OCI-LY1 (cell line): ENCODE measurements at regions not wholly inside any gene's neighbourhood (a gene's known extent, or its start where the extent isn't known, plus 50 kb on each side); places are given as distances from the start of the nearest gene placed in this dataset.

Source experiments
- H2AFZ ChIP-seq: fragments of 200-600 bp; sonication (generic), shearing (Covaris generic); 2 replicates; pipeline ENCODE4 v1.6.0; 2014; ENCODE audit warnings: antibody characterized with exemption, mild to moderate bottlenecking, low read length
- H3F3A ChIP-seq: fragments of 200-600 bp; sonication (generic), shearing (Covaris generic); 2 replicates; pipeline ENCODE4 v1.6.0; 2014; ENCODE audit warnings: mild to moderate bottlenecking, antibody characterized with exemption, low read length, moderate library complexity; ENCODE audit not compliant: insufficient read depth
- H3K27ac ChIP-seq: fragments of 200-600 bp; sonication (generic); 2 replicates; pipeline ENCODE4 v1.5.1; 2014; ENCODE audit warnings: low read length, mixed run types, mild to moderate bottlenecking, low read depth; ENCODE audit not compliant: poor library complexity, severe bottlenecking
- H3K27me3 ChIP-seq: fragments of 200-600 bp; sonication (generic); 2 replicates; pipeline ENCODE4 v1.6.0; 2014; ENCODE audit warnings: antibody characterized with exemption, mild to moderate bottlenecking, low read length, moderate library complexity; ENCODE audit not compliant: insufficient read depth
- H3K36me3 ChIP-seq: fragments of 200-600 bp; sonication (generic); 2 replicates; pipeline ENCODE4 v1.6.1; 2014; ENCODE audit warnings: mild to moderate bottlenecking, antibody characterized with exemption, low read length, moderate library complexity, mixed read lengths; ENCODE audit not compliant: insufficient read depth
- H3K4me1 ChIP-seq: fragments of 200-600 bp; sonication (generic); 2 replicates; pipeline ENCODE4 v1.5.1; 2014; ENCODE audit warnings: mild to moderate bottlenecking, low read length, moderate library complexity; ENCODE audit not compliant: insufficient read depth, severe bottlenecking
- H3K4me2 ChIP-seq: fragments of 200-600 bp; sonication (generic), shearing (Covaris generic); 2 replicates; pipeline ENCODE4 v1.6.1; 2014; ENCODE audit warnings: low read length
- H3K4me3 ChIP-seq: fragments of 200-600 bp; sonication (generic); 2 replicates; pipeline ENCODE4 v1.5.1; 2014; ENCODE audit warnings: low read length, low read depth, mild to moderate bottlenecking, mixed read lengths; ENCODE audit not compliant: poor library complexity, severe bottlenecking
- H3K79me2 ChIP-seq: fragments of 200-600 bp; shearing (Covaris generic); 2 replicates; pipeline ENCODE4 v1.6.1; 2016; ENCODE audit warnings: mixed run types, low read length, mixed read lengths; ENCODE audit not compliant: insufficient read depth
- H3K9ac ChIP-seq: fragments of 200-600 bp; sonication (generic), shearing (Covaris generic); 2 replicates; pipeline ENCODE4 v1.6.1; 2014; ENCODE audit warnings: mild to moderate bottlenecking, low read length, mixed read lengths
- H3K9me2 ChIP-seq: fragments of 200-600 bp; sonication (generic), shearing (Covaris generic); 2 replicates; pipeline ENCODE4 v1.6.1; 2014; ENCODE audit warnings: low read depth, mild to moderate bottlenecking, low read length, mixed read lengths
- H3K9me3 ChIP-seq: fragments of 200-600 bp; shearing (Covaris generic); 2 replicates; pipeline ENCODE4 v1.6.1; 2014; ENCODE audit warnings: low read length, mixed read lengths
- H4K20me1 ChIP-seq: fragments of 200-600 bp; sonication (generic), shearing (Covaris generic); 2 replicates; pipeline ENCODE4 v1.6.0; 2016; ENCODE audit warnings: mild to moderate bottlenecking, low read length; ENCODE audit not compliant: insufficient read depth
- CTCF ChIP-seq: fragments of 200-600 bp; sonication (generic), shearing (Covaris generic); IDR thresholded peaks from 2 replicates; pipeline ENCODE4 v1.5.1; 2017; ENCODE audit warnings: mild to moderate bottlenecking, antibody characterized with exemption, low read length, moderate library complexity, mixed read lengths
- EZH2 ChIP-seq: fragments of 200-600 bp; sonication (generic), shearing (Covaris generic); IDR thresholded peaks from 2 replicates; pipeline ENCODE4 v1.8.0; 2017; ENCODE audit warnings: borderline replicate concordance, mixed run types, mild to moderate bottlenecking, antibody characterized with exemption, low read length, moderate library complexity, mixed read lengths

- Histone ChIP-seq H3K4me1 (no peaks in the 10 kb centered on the region), H3K4me3 (no peak overlapping the region), H2AFZ (no peak overlapping the region), H3F3A (no peaks in the 10 kb centered on the region), H3K79me2 (no peaks in the 10 kb centered on the region), H3K9me2 (no peaks in the 10 kb centered on the region), H3K27ac (no peak overlapping the region), H3K27me3 (no peaks in the 10 kb centered on the region), H3K9me3 (no peaks in the 10 kb centered on the region), H3K9ac (no peak overlapping the region), H3K36me3 (no peaks in the 10 kb centered on the region), H4K20me1 (no peaks in the 10 kb centered on the region), H3K4me2 (no peak overlapping the region)
- TF ChIP-seq EZH2 (no peak), CTCF (no peak)
These were observed 93.9 kb upstream of the WSCD1 start for GRCh38 chr17:5976251-5976650.

- H3K36me3 ChIP-seq, result no peaks in the 10 kb centered on the region
- H3K4me3 ChIP-seq, result no peak overlapping the region
- H3K4me1 ChIP-seq, result no peaks in the 10 kb centered on the region
- no peaks in the 10 kb centered on the region for H3K9me2 ChIP-seq
- H3K9ac ChIP-seq, result no peak overlapping the region
- H3F3A ChIP-seq, result no peaks in the 10 kb centered on the region
- TF ChIP-seq CTCF, result no peak
- no peak overlapping the region for H3K4me2 ChIP-seq
- H3K27ac ChIP-seq, result no peak overlapping the region
- H3K27me3 ChIP-seq, result no peaks in the 10 kb centered on the region
- H3K9me3 ChIP-seq, result no peaks in the 10 kb centered on the region
- no peaks in the 10 kb centered on the region for H3K79me2 ChIP-seq
- no peak overlapping the region for H2AFZ ChIP-seq
- H4K20me1 ChIP-seq, result no peaks in the 10 kb centered on the region
These were observed 91.7 kb upstream of the WSCD1 start for GRCh38 chr17:5978496-5978895.

- Histone ChIP-seq H3K9ac (no peak overlapping the region), H3K9me3 (no peaks in the 10 kb centered on the region), H3K4me3 (no peak overlapping the region), H3K9me2 (no peaks in the 10 kb centered on the region), H3K27ac (no peak overlapping the region), H2AFZ (no peak overlapping the region), H3F3A (no peaks in the 10 kb centered on the region), H3K4me1 (no peaks in the 10 kb centered on the region), H3K4me2 (no peak overlapping the region), H3K36me3 (no peaks in the 10 kb centered on the region), H3K79me2 (no peaks in the 10 kb centered on the region), H4K20me1 (no peaks in the 10 kb centered on the region), H3K27me3 (no peaks in the 10 kb centered on the region)
- TF ChIP-seq CTCF (no peak), EZH2 (no peak)
These were observed 89.2 kb upstream of the WSCD1 start for GRCh38 chr17:5980941-5981340.
